ENCODE measurements at regions not wholly inside any gene's neighbourhood (a gene's known extent, or its start where the extent isn't known, plus 50 kb on each side); places are given as distances from the start of the nearest gene placed in this dataset.

DNA sequence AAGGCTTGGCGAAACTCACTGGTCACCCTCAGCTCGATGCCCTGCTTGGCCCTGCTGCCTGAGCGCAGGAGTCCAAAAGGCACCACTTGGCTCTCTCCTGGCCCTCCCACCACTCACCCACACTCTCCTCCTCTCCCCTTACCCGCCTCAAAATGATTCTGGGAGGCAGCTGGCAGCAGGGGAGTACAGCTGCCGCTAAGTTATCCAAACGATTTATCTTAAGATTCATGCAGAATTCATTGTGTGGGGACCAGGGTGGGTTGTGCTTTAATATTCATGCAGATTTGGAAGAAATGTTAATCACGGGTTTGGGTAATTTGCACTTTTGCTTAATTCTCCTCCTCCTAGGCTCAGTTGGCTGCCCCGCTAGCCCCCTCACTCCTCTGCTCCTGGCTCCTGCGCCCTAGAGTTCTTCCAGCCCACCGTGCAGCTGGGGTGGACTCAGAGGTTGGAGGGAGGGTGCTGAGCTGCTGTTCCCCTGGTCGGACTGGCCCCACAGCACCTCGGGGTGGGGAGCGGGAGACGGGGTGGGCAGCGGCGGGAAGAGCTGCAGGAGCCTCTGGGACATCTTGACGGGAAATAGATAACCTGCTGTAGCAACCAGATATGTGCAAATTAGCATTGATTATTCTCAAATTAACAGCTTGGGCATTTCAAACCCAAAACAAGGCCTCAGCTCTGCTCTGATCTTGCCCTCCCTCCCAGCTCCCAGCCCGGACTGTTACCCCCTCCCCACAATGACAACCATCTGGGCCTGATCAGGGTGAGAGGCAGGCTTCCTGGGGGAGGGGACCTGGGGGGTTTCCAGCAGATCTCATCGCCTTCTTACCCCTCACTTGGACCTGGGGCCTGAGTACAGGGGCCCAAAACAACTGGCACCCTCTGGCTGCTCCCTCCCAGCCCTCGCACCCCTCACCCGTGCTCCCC, 122.6 kb upstream of the RPL38 start:
- whole genome bisulfite sequencing, 4 donors: 30 to 41% (median 34%) methylated on average over 18 to 21 of the region's 21 CpGs
- Histone ChIP-seq H3K4me3 (no peak overlapping the region), H3K36me3 (no peaks in the 10 kb centered on the region), H3K9me3 (peaks cover 0 to 7% (median 0%) of the 10 kb centered on the region in 12 donors), H3K27me3 (peaks cover 3 to 49% (median 18%) of the 10 kb centered on the region in 9 donors), H3K27ac (no peak overlapping the region), H3K4me1 (no peaks in the 10 kb centered on the region)
- TF ChIP-seq CTCF (IDR thresholded peaks at IDR 0.05) (no peak), POLR2A (IDR thresholded peaks at IDR 0.05) (no peak)
- intact Hi-C loops (cut with DNase I): no loop called here
- no peak for ATAC-seq
- DNase-seq: no peak

DNA sequence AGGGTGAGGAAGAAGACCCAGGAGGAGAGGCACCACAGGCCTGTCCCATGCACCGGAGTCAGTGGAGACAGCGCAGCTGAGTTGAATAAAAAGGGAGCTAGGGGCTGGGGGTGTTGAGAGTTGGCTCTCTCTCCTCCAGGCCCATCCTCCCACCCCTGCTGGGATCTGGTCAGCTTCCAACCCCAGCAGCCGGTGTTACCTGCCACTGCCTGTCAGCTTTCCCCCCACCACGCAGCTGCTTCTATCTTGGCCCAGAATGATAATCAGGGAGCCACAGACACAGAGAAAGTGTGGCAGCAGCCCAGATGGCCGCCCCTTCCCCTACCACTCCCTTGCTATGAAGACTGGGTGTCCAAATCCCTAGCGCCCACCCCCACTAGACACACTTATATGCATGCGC, 120.6 kb upstream of the RPL38 start:
- H3K4me3 ChIP-seq: no peak overlapping the region
- WGBS, 4 donors: 44 to 57% (median 52%) methylated on average over 3 to 7 of the region's 7 CpGs

GRCh38 chr17:74083321-74083720, 120.2 kb upstream of the RPL38 start:
- no peak for TF ChIP-seq POLR2A (IDR thresholded peaks at IDR 0.05)
- TF ChIP-seq CTCF (IDR thresholded peaks at IDR 0.05): no peak
- H3K27me3 ChIP-seq: peaks cover 3 to 51% (median 18%) of the 10 kb centered on the region in 9 donors

More for the DNA sequence above, 120.6 kb upstream of the RPL38 start:
- intact Hi-C loops (cut with DNase I): no loop called here
- H3K4me1 ChIP-seq: no peaks in the 10 kb centered on the region
- H3K27me3 ChIP-seq: peaks cover 3 to 55% (median 18%) of the 10 kb centered on the region in 9 donors
- peaks cover 0 to 7% (median 0%) of the 10 kb centered on the region in 12 donors for H3K9me3 ChIP-seq
- H3K27ac ChIP-seq: no peak overlapping the region
- DNase-seq: no peak
- H3K36me3 ChIP-seq: no peaks in the 10 kb centered on the region
- ATAC-seq: no peak
- TF ChIP-seq POLR2A (IDR thresholded peaks at IDR 0.05): no peak
- no peak for TF ChIP-seq CTCF (IDR thresholded peaks at IDR 0.05)

GRCh38 chr17:74085434-74085833, 118.0 kb upstream of the RPL38 start:
- intact Hi-C loops (cut with DNase I): no loop called here
- DNase-seq (no peak), ATAC-seq (no peak)
- H3K4me1 ChIP-seq: no peaks in the 10 kb centered on the region
- H3K4me3 ChIP-seq: no peak overlapping the region
- H3K9me3 ChIP-seq: peaks cover 0 to 9% (median under 1%) of the 10 kb centered on the region in 12 donors
- H3K27ac ChIP-seq: no peak overlapping the region
- H3K36me3 ChIP-seq: no peaks in the 10 kb centered on the region
- TF ChIP-seq POLR2A (IDR thresholded peaks at IDR 0.05) (no peak), CTCF (IDR thresholded peaks at IDR 0.05) (no peak)
- 50 to 58% (median 52%) methylated on average over 3 of the region's 3 CpGs for WGBS, 4 donors
- peaks cover 3 to 54% (median 14%) of the 10 kb centered on the region in 9 donors for H3K27me3 ChIP-seq

More at GRCh38 chr17:74083321-74083720, 120.2 kb upstream of the RPL38 start:
- Histone ChIP-seq H3K4me1 (no peaks in the 10 kb centered on the region), H3K36me3 (no peaks in the 10 kb centered on the region), H3K9me3 (peaks cover 0 to 7% (median 0%) of the 10 kb centered on the region in 12 donors), H3K4me3 (no peak overlapping the region), H3K27ac (no peak overlapping the region)
- DNase-seq (no peak), ATAC-seq (no peak)
- 68 to 76% (median 74%) methylated on average over 3 of the region's 3 CpGs for WGBS, 4 donors
- intact Hi-C loops (cut with DNase I): no loop called here
